Epidermal melanocyte (primary cell): ENCODE measurements at regions not wholly inside any gene's neighbourhood (a gene's known extent, or its start where the extent isn't known, plus 50 kb on each side); places are given as distances from the start of the nearest gene placed in this dataset.
"Not testable (repeated sequence)": the region's sequence is repeated elsewhere in the genome, so short reads cannot be mapped to it uniquely, and the experiment has no call there.

Source experiments
- DNase-seq: peaks from one replicate; pipeline ENCODE4 v3.0.0; 2011; ENCODE audit warnings: low spot score; ENCODE audit not compliant: insufficient read length

GRCh38 chr1:228891272-228892034 is 156.2 kb downstream of the RHOU start:
- no peak for DNase-seq

GRCh38 chr1:228892200-228892599 is 156.9 kb downstream of the RHOU start:
- DNase-seq, result not testable (repeated sequence)

GRCh38 chr1:228894442-228894989 is 159.2 kb downstream of the RHOU start:
- DNase-seq, result no peak

GRCh38 chr1:228897901-228898300 is 162.6 kb downstream of the RHOU start:
- no peak for DNase-seq

GRCh38 chr1:228898582-228898992 is 163.3 kb downstream of the RHOU start:
- DNase-seq, result no peak

- DNase-seq, result no peak
These were observed 164.2 kb downstream of the RHOU start for GRCh38 chr1:228899421-228899956.

- no peak for DNase-seq
These were observed 165.0 kb downstream of the RHOU start for GRCh38 chr1:228900099-228900885.

- no peak for DNase-seq
These were observed 165.7 kb downstream of the RHOU start for GRCh38 chr1:228900886-228901392.

GRCh38 chr1:228901936-228902681 is 166.8 kb downstream of the RHOU start:
- no peak for DNase-seq

GRCh38 chr1:228902781-228903433 is 167.6 kb downstream of the RHOU start:
- peak; percentile 39 for DNase-seq

GRCh38 chr1:228903434-228904071 is 168.3 kb downstream of the RHOU start:
- DNase-seq, result no peak

- no peak for DNase-seq
These were observed 168.9 kb downstream of the RHOU start for GRCh38 chr1:228904222-228904621.

- DNase-seq, result no peak
These were observed 170.4 kb downstream of the RHOU start for GRCh38 chr1:228905701-228906101.

GRCh38 chr1:228906223-228906860 is 171.1 kb downstream of the RHOU start:
- no peak for DNase-seq

- DNase-seq, result no peak
These were observed 176.2 kb downstream of the RHOU start for GRCh38 chr1:228911225-228912210.

GRCh38 chr1:228913626-228914414 is 178.5 kb downstream of the RHOU start:
- DNase-seq, result no peak

- DNase-seq, result no peak
These were observed 179.4 kb downstream of the RHOU start for GRCh38 chr1:228914700-228915099.

- DNase-seq, result no peak
These were observed 182.1 kb downstream of the RHOU start for GRCh38 chr1:228917342-228917741.
